K562 (cell line): ENCODE measurements at regions not wholly inside any gene's neighbourhood (a gene's known extent, or its start where the extent isn't known, plus 50 kb on each side); places are given as distances from the start of the nearest gene placed in this dataset.

ENCODE experiments used
- GABPB1 ChIP-seq: sonication (generic); formaldehyde crosslinking; IDR thresholded peaks from 2 replicates; pipeline ENCODE4 v1.8.0; 2022; ENCODE audit warnings: mild to moderate bottlenecking, missing genetic modification reagents
- MTA3 ChIP-seq: fragments of 450-650 bp; formaldehyde crosslinking; IDR thresholded peaks from 2 replicates; pipeline ENCODE4 v1.6.1; 2017; ENCODE audit warnings: mild to moderate bottlenecking, borderline replicate concordance
- RAD51 ChIP-seq: fragments of 450-650 bp; IDR thresholded peaks from 2 replicates; pipeline ENCODE4 v1.7.1; 2016; ENCODE audit warnings: low read depth, mild to moderate bottlenecking, borderline replicate concordance
- SLC30A9 ChIP-seq: fragments of 250-450 bp; sonication (Bioruptor Pico); IDR thresholded peaks from 2 replicates; pipeline ENCODE4 v1.8.0; 2022; ENCODE audit warnings: mild to moderate bottlenecking, moderate library complexity
- TF ChIP-seq, protein P1 (sequence below): sonication (generic); formaldehyde crosslinking; IDR thresholded peaks from 2 replicates; pipeline ENCODE4 v1.8.0; 2023; ENCODE audit warnings: missing genetic modification reagents, mild to moderate bottlenecking, borderline replicate concordance

DNA sequence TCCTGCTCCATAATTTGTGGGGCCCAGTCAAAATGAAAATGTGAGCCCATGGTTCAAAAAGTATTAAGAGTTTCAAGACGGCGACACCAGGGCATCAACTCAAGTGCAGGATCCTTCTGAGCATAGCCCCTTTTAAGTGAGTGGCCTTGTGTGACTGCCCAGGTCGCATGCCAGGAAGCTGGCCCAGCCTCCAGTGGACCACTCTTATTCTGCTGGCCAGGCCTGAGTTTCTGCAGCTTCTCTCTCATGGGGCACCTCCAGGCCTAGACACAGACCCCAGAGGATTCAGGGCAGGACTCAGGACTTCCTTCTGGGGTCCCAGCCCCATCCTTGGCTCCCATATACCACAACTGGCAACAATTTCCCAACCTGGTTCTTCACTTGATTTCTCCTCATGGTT, 83.5 kb upstream of the HAAO start (continued):
- TF ChIP-seq, protein P1, sequence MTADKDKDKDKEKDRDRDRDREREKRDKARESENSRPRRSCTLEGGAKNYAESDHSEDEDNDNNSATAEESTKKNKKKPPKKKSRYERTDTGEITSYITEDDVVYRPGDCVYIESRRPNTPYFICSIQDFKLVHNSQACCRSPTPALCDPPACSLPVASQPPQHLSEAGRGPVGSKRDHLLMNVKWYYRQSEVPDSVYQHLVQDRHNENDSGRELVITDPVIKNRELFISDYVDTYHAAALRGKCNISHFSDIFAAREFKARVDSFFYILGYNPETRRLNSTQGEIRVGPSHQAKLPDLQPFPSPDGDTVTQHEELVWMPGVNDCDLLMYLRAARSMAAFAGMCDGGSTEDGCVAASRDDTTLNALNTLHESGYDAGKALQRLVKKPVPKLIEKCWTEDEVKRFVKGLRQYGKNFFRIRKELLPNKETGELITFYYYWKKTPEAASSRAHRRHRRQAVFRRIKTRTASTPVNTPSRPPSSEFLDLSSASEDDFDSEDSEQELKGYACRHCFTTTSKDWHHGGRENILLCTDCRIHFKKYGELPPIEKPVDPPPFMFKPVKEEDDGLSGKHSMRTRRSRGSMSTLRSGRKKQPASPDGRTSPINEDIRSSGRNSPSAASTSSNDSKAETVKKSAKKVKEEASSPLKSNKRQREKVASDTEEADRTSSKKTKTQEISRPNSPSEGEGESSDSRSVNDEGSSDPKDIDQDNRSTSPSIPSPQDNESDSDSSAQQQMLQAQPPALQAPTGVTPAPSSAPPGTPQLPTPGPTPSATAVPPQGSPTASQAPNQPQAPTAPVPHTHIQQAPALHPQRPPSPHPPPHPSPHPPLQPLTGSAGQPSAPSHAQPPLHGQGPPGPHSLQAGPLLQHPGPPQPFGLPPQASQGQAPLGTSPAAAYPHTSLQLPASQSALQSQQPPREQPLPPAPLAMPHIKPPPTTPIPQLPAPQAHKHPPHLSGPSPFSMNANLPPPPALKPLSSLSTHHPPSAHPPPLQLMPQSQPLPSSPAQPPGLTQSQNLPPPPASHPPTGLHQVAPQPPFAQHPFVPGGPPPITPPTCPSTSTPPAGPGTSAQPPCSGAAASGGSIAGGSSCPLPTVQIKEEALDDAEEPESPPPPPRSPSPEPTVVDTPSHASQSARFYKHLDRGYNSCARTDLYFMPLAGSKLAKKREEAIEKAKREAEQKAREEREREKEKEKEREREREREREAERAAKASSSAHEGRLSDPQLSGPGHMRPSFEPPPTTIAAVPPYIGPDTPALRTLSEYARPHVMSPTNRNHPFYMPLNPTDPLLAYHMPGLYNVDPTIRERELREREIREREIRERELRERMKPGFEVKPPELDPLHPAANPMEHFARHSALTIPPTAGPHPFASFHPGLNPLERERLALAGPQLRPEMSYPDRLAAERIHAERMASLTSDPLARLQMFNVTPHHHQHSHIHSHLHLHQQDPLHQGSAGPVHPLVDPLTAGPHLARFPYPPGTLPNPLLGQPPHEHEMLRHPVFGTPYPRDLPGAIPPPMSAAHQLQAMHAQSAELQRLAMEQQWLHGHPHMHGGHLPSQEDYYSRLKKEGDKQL (CRISPR knock-in tag) = no peak
- TF ChIP-seq SLC30A9 (no peak), RAD51 (no peak), GABPB1 (CRISPR knock-in tag) (no peak), MTA3 (no peak)
